ENCODE measurements at regions not wholly inside any gene's neighbourhood (a gene's known extent, or its start where the extent isn't known, plus 50 kb on each side); places are given as distances from the start of the nearest gene placed in this dataset.

DNA sequence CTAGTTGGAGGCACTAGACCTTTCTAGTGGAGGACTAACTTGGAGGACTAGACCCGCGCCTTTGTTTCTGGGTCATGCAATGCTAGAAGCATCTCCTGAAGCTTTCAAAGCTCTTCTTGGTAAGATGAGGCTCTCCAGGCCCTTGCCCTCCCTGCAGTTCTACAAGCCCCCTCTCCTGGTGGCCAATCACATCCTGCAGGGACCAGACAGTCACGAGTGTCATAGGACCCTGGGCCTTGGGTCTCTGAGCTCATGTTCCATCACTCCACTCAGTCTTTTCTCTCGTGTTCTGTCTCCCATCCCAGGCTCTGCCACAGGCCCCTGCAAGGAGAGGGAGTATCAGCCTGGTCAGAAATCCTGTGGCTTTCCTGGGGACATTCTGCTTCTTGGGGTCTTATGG, 119.6 kb downstream of the CYLD start:
- TF ChIP-seq, protein P1, sequence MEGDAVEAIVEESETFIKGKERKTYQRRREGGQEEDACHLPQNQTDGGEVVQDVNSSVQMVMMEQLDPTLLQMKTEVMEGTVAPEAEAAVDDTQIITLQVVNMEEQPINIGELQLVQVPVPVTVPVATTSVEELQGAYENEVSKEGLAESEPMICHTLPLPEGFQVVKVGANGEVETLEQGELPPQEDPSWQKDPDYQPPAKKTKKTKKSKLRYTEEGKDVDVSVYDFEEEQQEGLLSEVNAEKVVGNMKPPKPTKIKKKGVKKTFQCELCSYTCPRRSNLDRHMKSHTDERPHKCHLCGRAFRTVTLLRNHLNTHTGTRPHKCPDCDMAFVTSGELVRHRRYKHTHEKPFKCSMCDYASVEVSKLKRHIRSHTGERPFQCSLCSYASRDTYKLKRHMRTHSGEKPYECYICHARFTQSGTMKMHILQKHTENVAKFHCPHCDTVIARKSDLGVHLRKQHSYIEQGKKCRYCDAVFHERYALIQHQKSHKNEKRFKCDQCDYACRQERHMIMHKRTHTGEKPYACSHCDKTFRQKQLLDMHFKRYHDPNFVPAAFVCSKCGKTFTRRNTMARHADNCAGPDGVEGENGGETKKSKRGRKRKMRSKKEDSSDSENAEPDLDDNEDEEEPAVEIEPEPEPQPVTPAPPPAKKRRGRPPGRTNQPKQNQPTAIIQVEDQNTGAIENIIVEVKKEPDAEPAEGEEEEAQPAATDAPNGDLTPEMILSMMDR (IDR thresholded peaks at IDR 0.05): no peak
- no peak for TF ChIP-seq POLR2A (IDR thresholded peaks at IDR 0.05)

All from adrenal gland (tissue), 5 donors.